ENCODE measurements at regions not wholly inside any gene's neighbourhood (a gene's known extent, or its start where the extent isn't known, plus 50 kb on each side); places are given as distances from the start of the nearest gene placed in this dataset.
A peak's percentile ranks its signal among the peaks of the same experiment; 100 is the strongest.
"Not testable (repeated sequence)": the region's sequence is repeated elsewhere in the genome, so short reads cannot be mapped to it uniquely, and the experiment has no call there.

- DNase-seq (ENCODE audit: extremely low read depth, low read depth, low spot score) = no peak
Observed at GRCh38 chr7:94100723-94101345, 96.7 kb upstream of the BET1 start.

- DNase-seq (ENCODE audit: extremely low read depth, low read depth, low spot score) = no peak
Observed at GRCh38 chr7:94104301-94104700, 100.1 kb upstream of the BET1 start.

GRCh38 chr7:94109556-94109955 lies 105.4 kb upstream of the BET1 start:
- no peak for DNase-seq (ENCODE audit: extremely low read depth, low read depth, low spot score)

- no peak for DNase-seq (ENCODE audit: extremely low read depth, low read depth, low spot score)
Observed at GRCh38 chr7:94111009-94111408, 106.9 kb upstream of the BET1 start.

GRCh38 chr7:94115316-94115715 lies 111.2 kb upstream of the BET1 start:
- no peak for DNase-seq (ENCODE audit: extremely low read depth, low read depth, low spot score)

GRCh38 chr7:94123136-94123535 lies 119.0 kb upstream of the BET1 start:
- DNase-seq (ENCODE audit: extremely low read depth, low read depth, low spot score) = no peak

- DNase-seq (ENCODE audit: extremely low read depth, low read depth, low spot score) = no peak
Observed at GRCh38 chr7:94127026-94127425, 122.9 kb upstream of the BET1 start.

- no peak for DNase-seq (ENCODE audit: extremely low read depth, low read depth, low spot score)
Observed at GRCh38 chr7:94128072-94128471, 123.9 kb upstream of the BET1 start.

DNA sequence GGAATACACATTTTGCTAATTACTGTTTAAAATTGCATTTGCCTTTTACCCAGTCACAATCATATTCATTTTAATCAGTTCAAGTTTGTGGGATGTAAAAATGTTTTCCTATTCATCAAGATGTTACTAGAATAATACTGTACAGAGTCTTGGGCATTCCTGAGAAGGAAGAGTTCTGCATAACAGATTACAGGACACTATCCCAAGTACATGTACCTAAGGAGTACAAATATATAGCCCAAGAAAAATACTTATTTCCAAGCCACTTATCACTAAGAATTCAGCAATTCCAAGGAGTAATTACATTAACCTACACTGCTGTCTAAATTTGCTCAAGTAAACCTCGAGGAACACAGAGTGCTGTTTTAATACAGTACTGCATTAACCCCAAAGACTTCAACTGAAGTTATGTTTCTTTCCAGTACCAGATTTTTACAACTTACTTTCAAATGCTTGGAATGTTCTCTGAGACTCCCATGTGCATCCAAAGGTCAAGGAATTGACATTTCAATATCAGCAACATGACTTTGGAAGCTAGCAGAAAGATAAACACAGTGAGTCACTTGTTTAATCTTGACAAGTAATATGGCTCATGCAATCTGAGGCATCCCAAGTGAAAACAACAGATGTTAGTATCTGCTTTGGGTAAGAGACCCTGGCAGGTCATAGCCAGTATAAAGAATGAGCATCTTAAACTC lies 125.4 kb upstream of the BET1 start:
- peak; percentile 25 for DNase-seq (ENCODE audit: extremely low read depth, low read depth, low spot score)

DNA sequence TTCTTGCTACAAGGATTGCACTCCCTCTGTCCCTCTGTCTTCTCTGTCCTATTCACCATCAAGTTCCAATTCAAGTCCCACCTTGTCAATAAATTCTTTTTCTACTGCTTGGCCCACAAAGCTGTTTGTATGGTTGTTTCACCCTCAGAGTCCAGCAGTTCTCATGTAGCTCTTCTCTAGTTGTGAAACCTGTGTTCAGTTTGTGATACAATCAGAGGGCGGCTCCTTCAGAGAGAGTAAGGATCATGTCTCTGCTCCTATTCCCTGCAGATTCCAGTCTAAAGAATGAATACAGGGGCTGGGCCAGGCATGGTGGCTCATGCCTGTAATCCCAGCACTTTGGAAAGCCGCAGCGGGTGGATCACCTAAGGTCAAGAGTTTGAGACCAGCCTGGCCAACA lies 126.6 kb upstream of the BET1 start:
- no peak for DNase-seq (ENCODE audit: extremely low read depth, low read depth, low spot score)

DNA sequence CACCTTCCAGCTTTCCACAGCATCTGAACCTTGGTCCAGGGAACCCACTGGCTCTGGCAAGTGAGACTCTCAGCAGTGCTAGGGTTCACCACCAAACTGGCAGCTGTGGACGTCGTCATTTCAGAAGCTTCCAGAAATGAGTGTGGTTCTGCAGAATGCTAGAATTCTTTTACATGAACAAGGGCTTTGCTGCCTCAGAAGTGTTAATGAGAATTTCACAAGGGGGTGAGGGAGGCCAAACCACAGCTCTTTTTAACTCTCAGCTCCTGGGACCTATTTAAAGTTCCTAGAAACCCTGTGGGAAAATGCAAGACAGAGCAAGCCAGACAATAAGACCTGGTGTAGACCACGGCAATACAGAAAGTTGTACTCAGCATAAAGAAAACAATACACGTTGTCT lies 129.3 kb upstream of the BET1 start:
- DNase-seq (ENCODE audit: extremely low read depth, low read depth, low spot score) = no peak

DNA sequence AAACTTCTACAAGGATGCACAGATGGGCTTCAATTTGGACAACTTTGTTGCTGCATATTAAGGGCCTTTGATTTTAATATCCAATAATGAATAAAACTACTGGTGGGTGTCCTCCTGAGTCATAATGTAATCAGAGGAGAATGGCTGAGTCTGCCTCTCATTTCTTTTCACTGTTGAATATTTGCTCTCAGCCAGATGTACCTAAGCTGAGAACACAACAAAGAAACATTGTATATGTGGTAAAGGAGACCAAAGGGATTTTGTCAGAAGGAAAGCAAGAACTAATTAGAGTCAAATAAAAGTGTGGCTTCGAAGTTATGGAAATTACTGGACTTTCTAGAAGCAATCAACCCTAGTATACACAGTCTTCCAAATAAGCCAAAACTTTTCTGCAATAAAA lies 131.0 kb upstream of the BET1 start:
- DNase-seq (ENCODE audit: extremely low read depth, low read depth, low spot score) = no peak

- no peak for DNase-seq (ENCODE audit: extremely low read depth, low read depth, low spot score)
Observed at GRCh38 chr7:94142281-94142680, 138.1 kb upstream of the BET1 start.

GRCh38 chr7:94145602-94146001 lies 141.4 kb upstream of the BET1 start:
- no peak for DNase-seq (ENCODE audit: extremely low read depth, low read depth, low spot score)

- no peak for DNase-seq (ENCODE audit: extremely low read depth, low read depth, low spot score)
Observed at GRCh38 chr7:94146408-94146807, 142.3 kb upstream of the BET1 start.

GRCh38 chr7:94149789-94150545 lies 145.8 kb upstream of the BET1 start:
- DNase-seq (ENCODE audit: extremely low read depth, low read depth, low spot score) = no peak

DNA sequence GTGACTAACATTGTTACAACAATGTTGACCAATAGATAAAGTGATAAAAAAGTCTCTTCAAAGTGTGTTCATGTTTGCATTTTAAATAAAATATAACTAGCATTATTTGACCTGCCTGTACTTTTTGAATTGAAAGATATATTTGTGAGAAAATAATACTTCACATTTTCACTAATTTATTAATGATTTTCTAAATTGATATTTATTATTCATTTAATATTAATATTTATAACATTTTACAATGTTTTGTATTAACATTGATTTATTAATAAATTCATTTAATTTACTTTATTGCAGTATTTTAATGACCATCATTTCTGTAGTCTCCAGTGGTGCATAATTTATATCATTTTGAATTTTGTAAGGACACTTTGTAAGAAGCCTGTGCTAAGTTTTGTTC lies 150.0 kb upstream of the BET1 start:
- no peak for DNase-seq (ENCODE audit: extremely low read depth, low read depth, low spot score)

DNA sequence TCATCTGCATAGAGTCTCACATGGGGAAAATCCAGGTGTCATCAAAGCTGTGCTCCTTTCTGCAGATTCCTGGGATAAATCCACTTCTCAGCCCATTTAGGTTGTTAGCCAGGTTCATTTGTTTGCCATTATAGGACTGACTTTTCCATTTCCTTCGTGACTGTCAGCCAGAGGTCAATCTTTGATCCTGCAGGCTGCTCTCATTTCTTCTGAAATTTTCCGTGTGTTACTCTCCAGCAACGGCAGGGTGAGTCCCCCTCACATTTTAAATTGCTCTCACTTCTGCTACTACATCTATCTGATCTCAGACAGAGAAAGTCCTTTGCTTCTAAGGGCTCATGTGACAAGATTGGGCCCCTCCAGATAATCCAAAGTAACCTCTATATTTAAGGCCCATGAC lies 150.7 kb upstream of the BET1 start:
- DNase-seq (ENCODE audit: extremely low read depth, low read depth, low spot score) = no peak

GRCh38 chr7:94157659-94158306 lies 153.6 kb upstream of the BET1 start:
- not testable (repeated sequence) for DNase-seq (ENCODE audit: extremely low read depth, low read depth, low spot score)

- no peak for DNase-seq (ENCODE audit: extremely low read depth, low read depth, low spot score)
Observed at GRCh38 chr7:94160719-94161435, 156.7 kb upstream of the BET1 start.

DNA sequence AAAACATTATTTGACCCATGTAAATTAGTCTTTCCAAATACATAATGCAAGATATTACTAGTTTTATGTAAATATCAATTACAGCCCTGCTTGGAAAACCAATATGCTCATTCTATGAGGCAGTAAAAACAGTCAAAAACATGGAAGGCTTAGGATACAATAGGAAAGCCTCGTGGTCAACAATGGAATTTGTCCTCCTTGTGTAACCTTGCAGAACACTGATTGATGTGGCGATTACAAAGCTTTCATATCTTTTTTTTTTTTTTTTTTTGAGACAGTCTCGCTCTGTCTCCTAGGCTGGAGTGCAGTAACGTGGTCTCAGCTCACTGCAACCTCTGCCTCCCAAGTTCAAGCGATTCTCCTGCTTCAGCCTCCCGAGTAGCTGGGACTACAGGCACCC lies 157.3 kb upstream of the BET1 start:
- no peak for DNase-seq (ENCODE audit: extremely low read depth, low read depth, low spot score)

Data from glomerular endothelial cell (primary cell).